ENCODE measurements at regions not wholly inside any gene's neighbourhood (a gene's known extent, or its start where the extent isn't known, plus 50 kb on each side); places are given as distances from the start of the nearest gene placed in this dataset.

DNA sequence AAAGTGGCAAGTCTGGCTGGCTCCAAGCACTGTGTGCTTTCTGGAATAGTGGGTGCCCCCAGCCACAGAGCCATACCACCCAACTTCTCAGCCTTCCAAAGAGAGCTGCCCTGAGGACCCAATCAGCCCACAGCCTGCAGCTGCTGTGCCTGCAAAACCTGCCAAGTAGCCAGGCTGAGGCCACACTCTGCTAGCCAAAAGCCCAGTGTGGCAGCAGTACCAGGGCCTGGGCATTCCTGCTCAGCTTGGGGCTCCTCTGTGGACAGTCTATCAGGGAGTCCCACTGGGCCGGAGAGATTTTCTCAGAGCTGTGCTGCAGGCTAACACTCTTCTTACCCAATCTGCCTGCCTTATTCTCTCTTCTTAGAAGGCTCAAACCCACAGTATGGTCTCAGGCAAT is 136.5 kb downstream of the TPRA1 start:
- no peak for TF ChIP-seq POLR2A (IDR thresholded peaks at IDR 0.05)
- TF ChIP-seq CTCF (IDR thresholded peaks at IDR 0.05) = no peak
